AG04450 (cell line): ENCODE measurements at regions not wholly inside any gene's neighbourhood (a gene's known extent, or its start where the extent isn't known, plus 50 kb on each side); places are given as distances from the start of the nearest gene placed in this dataset.
"Not testable (repeated sequence)": the region's sequence is repeated elsewhere in the genome, so short reads cannot be mapped to it uniquely, and the experiment has no call there.

Source experiments
- CTCF ChIA-PET: fragments of 300-600, 350-600 bp; formaldehyde crosslinking; extraction: SDS; loops from one replicate; lab custom pipeline; 2022; ENCODE audit warnings: antibody characterized with exemption, inconsistent platforms; lab: Charles Lee
- POLR2A ChIA-PET: fragments of 350-600 bp; formaldehyde crosslinking; extraction: SDS; loops from one replicate; lab custom pipeline; 2021; ENCODE audit warnings: antibody characterized with exemption, inconsistent platforms; lab: Yijun Ruan, JAX
- DNase-seq: peaks from one replicate; pipeline ENCODE4 v3.0.0-alpha.2; 2011; ENCODE audit warnings: low read depth, low spot score
- H3K27ac ChIP-seq: one replicate; pipeline ENCODE4 v1.5.1; 2012; ENCODE audit warnings: low read depth, low read length, control low read depth
- H3K27me3 ChIP-seq: one replicate; pipeline ENCODE4 v1.6.0; 2012; ENCODE audit warnings: low read length; ENCODE audit not compliant: control insufficient read depth, insufficient read depth
- H3K4me3 ChIP-seq: 2 replicates; pipeline ENCODE4 v1.5.1; 2011; ENCODE audit warnings: mild to moderate bottlenecking, low read depth, low read length, control low read depth
- H3K9me3 ChIP-seq: 2 replicates; pipeline ENCODE4 v1.5.1; 2012; ENCODE audit warnings: low read length; ENCODE audit not compliant: control insufficient read depth, insufficient read depth
- TF ChIP-seq, protein P1 (sequence below): IDR thresholded peaks from 2 replicates; pipeline ENCODE4 v1.5.1; 2011; ENCODE audit warnings: low read depth, low read length, control low read depth, inconsistent platforms

DNA sequence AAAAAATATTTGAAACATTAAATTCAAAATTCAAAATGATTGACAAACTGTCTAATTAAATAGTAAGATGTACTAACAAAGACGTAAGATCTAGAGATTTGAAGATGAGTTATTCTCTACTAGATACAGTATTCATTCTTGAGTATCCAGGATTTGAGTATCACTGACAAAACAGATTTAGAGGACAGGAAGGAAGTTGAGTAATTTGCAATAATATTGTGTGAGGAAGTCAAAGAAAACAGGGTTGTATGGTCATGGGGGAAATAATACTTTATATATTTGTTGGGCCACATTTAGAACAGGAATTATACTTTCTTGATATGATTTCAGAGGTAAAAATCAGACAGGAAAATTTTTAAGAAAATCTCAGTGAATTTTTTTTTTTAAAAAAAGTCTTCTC lies 393.1 kb upstream of the CDIN1 start:
- Histone ChIP-seq H3K27ac (no peak overlapping the region), H3K9me3 (no peaks in the 10 kb centered on the region), H3K4me3 (no peak overlapping the region), H3K27me3 (no peaks in the 10 kb centered on the region)
- ChIA-PET POLR2A (no interaction called here), CTCF (no interaction called here)
- DNase-seq = no peak
- TF ChIP-seq, protein P1, sequence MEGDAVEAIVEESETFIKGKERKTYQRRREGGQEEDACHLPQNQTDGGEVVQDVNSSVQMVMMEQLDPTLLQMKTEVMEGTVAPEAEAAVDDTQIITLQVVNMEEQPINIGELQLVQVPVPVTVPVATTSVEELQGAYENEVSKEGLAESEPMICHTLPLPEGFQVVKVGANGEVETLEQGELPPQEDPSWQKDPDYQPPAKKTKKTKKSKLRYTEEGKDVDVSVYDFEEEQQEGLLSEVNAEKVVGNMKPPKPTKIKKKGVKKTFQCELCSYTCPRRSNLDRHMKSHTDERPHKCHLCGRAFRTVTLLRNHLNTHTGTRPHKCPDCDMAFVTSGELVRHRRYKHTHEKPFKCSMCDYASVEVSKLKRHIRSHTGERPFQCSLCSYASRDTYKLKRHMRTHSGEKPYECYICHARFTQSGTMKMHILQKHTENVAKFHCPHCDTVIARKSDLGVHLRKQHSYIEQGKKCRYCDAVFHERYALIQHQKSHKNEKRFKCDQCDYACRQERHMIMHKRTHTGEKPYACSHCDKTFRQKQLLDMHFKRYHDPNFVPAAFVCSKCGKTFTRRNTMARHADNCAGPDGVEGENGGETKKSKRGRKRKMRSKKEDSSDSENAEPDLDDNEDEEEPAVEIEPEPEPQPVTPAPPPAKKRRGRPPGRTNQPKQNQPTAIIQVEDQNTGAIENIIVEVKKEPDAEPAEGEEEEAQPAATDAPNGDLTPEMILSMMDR = no peak

DNA sequence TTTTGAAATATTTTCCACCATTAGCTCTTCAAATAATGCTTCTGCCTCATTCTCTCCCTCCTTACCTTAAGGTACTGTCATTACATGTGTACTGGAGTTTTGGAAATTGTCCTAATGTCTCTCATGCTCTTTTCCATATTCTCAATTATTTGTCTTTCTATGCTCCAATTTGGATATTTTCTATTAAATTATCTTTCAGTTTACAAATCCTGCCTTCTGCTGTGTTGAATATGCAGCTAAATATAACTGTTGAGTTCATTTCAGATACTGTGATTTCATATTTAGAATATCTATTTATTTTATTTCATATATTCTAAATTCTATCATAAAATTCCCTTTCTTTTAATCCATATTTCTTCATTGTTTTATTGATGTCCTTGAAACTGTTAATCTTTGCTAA lies 388.0 kb upstream of the CDIN1 start:
- no peaks in the 10 kb centered on the region for H3K27me3 ChIP-seq
- POLR2A ChIA-PET = no interaction called here
- H3K9me3 ChIP-seq = no peaks in the 10 kb centered on the region; the same call in 1 of the 2 replicates
- TF ChIP-seq, protein P1 = no peak
- DNase-seq = no peak
- no peak overlapping the region for H3K4me3 ChIP-seq
- CTCF ChIA-PET = interaction anchor here (0.6 kb wide), 1 partner anchor 1179 kb away, joined by 3 read pairs; no protein-coding TSS in a partner anchor
- H3K27ac ChIP-seq = no peak overlapping the region

DNA sequence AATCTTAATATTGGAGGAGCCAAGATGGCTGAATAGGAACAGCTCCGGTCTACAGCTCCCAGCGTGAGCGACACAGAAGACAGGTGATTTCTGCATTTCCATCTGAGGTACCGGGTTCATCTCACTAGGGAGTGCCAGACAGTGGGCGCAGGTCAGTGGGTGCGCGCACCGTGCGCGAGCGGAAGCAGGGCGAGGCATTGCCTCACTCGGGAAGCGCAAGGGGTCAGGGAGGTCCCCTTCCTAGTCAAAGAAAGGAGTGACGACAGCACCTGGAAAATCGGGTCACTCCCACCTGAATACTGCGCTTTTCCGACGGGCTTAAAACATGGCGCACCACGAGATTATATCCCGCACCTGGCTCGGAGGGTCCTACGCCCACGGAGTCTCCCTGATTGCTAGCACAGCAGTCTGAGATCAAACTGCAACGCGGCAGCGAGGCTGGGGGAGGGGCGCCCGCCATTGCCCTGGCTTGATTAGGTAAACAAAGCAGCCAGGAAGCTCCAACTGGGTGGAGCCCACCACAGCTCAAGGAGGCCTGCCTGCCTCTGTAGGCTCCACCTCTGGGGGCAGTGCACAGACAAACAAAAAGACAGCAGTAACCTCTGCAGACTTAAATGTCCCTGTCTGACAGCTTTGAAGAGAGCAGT lies 383.9 kb upstream of the CDIN1 start:
- H3K4me3 ChIP-seq, CTCF ChIA-PET, H3K9me3 ChIP-seq, DNase-seq, POLR2A ChIA-PET, H3K27me3 ChIP-seq, H3K27ac ChIP-seq: not testable (repeated sequence)

DNA sequence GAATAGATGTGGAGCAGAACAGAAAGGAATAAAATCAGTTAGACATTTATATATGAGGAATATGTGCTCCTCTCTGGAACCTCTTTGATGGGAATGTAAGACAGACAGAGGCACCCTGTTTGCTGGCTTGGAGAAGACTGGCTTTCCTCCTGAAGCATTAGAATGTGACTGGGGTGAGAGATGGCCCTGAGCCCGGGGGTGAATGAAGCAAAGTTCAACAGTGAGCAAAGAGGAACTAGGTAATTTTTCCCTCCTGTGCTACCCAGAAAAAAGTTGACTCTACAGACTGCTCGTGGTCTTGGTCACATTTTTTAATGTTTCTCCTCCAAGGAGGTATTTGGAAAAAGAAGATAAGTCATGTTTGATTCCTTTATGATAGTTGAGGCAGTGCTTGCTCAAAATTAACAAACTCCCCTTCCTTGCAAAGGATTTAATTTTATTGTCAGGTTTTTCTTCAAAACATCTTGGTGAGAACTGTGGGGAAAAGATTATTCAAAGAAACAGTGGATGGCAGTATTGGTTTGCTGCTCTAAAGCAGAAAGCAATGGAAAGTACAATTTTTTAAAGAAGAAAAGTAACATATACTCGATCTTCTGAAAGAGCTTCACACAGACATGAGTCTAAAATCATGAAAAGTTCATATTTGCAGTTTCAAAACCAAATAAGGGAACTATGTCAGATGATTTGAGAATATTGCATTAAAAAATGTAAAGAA lies 370.4 kb upstream of the CDIN1 start:
- Histone ChIP-seq H3K9me3 (no peaks in the 10 kb centered on the region), H3K4me3 (no peak overlapping the region), H3K27ac (no peak overlapping the region), H3K27me3 (no peaks in the 10 kb centered on the region)
- POLR2A ChIA-PET = no interaction called here
- CTCF ChIA-PET = interaction anchor here (0.7 to 1.5 kb wide), 2 partner anchors 290 to 458 kb away, joined by 3 to 6 read pairs; no protein-coding TSS in a partner anchor
- TF ChIP-seq, protein P1 = peak; percentile 47
- no peak for DNase-seq

DNA sequence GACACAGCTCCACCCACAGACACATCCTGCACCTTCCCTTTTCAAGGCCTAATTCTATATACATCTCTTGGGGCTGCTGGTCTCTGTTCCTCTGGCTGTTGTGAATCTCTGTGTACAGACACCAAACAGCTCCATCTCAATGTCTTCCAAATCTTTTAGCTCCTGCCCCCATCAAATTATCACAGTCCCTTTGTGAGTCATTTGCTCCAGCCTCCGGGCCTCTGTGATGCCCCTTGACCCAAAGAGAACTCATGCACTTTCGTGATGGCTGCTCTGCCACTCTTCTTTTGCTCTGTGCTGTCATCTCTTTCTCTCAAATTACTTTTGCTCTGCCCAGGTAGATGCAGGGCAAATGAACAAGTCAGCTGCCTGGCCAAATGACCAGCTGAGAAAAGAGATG lies 369.0 kb upstream of the CDIN1 start:
- POLR2A ChIA-PET = no interaction called here
- Histone ChIP-seq H3K9me3 (no peaks in the 10 kb centered on the region), H3K27me3 (no peaks in the 10 kb centered on the region), H3K4me3 (no peak overlapping the region), H3K27ac (no peak overlapping the region)
- TF ChIP-seq, protein P1 = no peak
- DNase-seq = no peak
- CTCF ChIA-PET = interaction anchor here (0.8 kb wide), 1 partner anchor 291 kb away, joined by 4 read pairs; no protein-coding TSS in a partner anchor
